ENCODE measurements at regions not wholly inside any gene's neighbourhood (a gene's known extent, or its start where the extent isn't known, plus 50 kb on each side); places are given as distances from the start of the nearest gene placed in this dataset.

GRCh38 chr5:125835293-125836172, 587.7 kb upstream of the GRAMD2B start:
- TF ChIP-seq CTCF (IDR thresholded peaks at IDR 0.05), result peak; percentile 75
- TF ChIP-seq EZH2 (IDR thresholded peaks at IDR 0.05), result no peak
- no peak for TF ChIP-seq EZH2phosphoT487 (IDR thresholded peaks at IDR 0.05)
